DND-41 (cell line): ENCODE measurements at regions not wholly inside any gene's neighbourhood (a gene's known extent, or its start where the extent isn't known, plus 50 kb on each side); places are given as distances from the start of the nearest gene placed in this dataset.

Experiments
- CTCF ChIP-seq: IDR thresholded peaks from 2 replicates; pipeline ENCODE4 v1.5.1; 2012; ENCODE audit warnings: borderline replicate concordance, low read length, moderate library complexity, mild to moderate bottlenecking; ENCODE audit not compliant: poor library complexity, severe bottlenecking; ENCODE audit errors: extremely low read depth
- EZH2 ChIP-seq: IDR thresholded peaks from 3 replicates; pipeline ENCODE4 v1.6.1; 2012; ENCODE audit warnings: borderline replicate concordance, low read depth, mild to moderate bottlenecking, moderate library complexity, low read length, inconsistent platforms; ENCODE audit not compliant: severe bottlenecking

- TF ChIP-seq CTCF (no peak), EZH2 (no peak)
These were observed 54.7 kb upstream of the PRLR start for GRCh38 chr5:35285011-35285410.
